ENCODE measurements at regions not wholly inside any gene's neighbourhood (a gene's known extent, or its start where the extent isn't known, plus 50 kb on each side); places are given as distances from the start of the nearest gene placed in this dataset.

DNA sequence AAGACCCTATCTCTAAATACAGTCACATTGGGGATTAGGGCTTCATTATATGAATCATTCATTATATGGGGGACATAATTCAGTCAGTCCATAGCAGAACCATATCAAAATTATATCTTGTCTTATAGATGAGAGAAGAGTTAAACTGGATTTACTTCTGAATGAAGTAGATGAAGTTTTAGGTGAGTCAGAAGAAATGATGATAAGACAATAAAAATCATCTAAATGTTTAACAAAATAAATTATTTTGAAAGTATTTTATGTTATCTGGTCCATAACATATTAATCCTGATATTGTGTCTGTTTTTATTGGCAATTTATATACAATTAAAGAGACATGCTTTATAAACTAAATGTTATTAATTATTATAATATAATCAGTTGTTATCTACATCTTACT, 76.9 kb upstream of the EFCAB3 start:
- TF ChIP-seq, protein P1, sequence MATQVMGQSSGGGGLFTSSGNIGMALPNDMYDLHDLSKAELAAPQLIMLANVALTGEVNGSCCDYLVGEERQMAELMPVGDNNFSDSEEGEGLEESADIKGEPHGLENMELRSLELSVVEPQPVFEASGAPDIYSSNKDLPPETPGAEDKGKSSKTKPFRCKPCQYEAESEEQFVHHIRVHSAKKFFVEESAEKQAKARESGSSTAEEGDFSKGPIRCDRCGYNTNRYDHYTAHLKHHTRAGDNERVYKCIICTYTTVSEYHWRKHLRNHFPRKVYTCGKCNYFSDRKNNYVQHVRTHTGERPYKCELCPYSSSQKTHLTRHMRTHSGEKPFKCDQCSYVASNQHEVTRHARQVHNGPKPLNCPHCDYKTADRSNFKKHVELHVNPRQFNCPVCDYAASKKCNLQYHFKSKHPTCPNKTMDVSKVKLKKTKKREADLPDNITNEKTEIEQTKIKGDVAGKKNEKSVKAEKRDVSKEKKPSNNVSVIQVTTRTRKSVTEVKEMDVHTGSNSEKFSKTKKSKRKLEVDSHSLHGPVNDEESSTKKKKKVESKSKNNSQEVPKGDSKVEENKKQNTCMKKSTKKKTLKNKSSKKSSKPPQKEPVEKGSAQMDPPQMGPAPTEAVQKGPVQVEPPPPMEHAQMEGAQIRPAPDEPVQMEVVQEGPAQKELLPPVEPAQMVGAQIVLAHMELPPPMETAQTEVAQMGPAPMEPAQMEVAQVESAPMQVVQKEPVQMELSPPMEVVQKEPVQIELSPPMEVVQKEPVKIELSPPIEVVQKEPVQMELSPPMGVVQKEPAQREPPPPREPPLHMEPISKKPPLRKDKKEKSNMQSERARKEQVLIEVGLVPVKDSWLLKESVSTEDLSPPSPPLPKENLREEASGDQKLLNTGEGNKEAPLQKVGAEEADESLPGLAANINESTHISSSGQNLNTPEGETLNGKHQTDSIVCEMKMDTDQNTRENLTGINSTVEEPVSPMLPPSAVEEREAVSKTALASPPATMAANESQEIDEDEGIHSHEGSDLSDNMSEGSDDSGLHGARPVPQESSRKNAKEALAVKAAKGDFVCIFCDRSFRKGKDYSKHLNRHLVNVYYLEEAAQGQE (IDR thresholded peaks at IDR 0.05; ENCODE audit: insufficient read depth in 1 of 2, low read depth in 2 of 2, low read length in 2 of 2): no peak
- TF ChIP-seq SIN3A (IDR thresholded peaks at IDR 0.05; ENCODE audit: borderline replicate concordance, insufficient read depth, low read length) (no peak), POLR2AphosphoS5 (IDR thresholded peaks at IDR 0.05; ENCODE audit: low read depth, low read length) (no peak)

DNA sequence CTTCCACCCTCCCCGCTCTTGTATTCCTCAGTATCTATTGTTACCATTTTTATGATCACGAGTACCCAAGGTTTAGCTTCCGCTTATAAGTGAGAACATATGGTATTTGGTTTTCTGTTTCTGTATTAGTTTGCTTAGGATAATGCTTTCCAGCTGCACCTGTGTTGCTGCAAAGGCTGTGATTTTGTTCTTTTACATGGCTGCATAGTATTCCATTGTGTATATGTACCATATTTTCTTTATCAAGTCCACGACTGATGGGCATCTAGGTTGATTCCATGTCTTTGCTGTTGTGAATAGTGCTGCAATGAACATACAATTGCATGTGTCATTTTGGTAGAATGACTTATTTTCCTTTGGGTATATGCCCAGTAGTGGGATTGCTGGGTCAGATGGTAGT, 79.7 kb upstream of the EFCAB3 start:
- TF ChIP-seq TAF1 (IDR thresholded peaks at IDR 0.05; ENCODE audit: borderline replicate concordance, insufficient read depth, low read length): no peak
- no peak for TF ChIP-seq POLR2AphosphoS5 (IDR thresholded peaks at IDR 0.05; ENCODE audit: low read depth, low read length)
- TF ChIP-seq SIN3A (IDR thresholded peaks at IDR 0.05; ENCODE audit: borderline replicate concordance, insufficient read depth, low read length): no peak
- TF ChIP-seq, protein P1 (IDR thresholded peaks at IDR 0.05; ENCODE audit: insufficient read depth in 1 of 2, low read depth in 2 of 2, low read length in 2 of 2): no peak
- no peak for TF ChIP-seq FOXP2 (optimal IDR thresholded peaks at IDR 0.05; ENCODE audit: borderline replicate concordance, extremely low read depth, extremely low read length, insufficient read depth)

- TF ChIP-seq TAF1 (IDR thresholded peaks at IDR 0.05; ENCODE audit: borderline replicate concordance, insufficient read depth, low read length) (no peak), POLR2AphosphoS5 (IDR thresholded peaks at IDR 0.05; ENCODE audit: low read depth, low read length) (no peak), SIN3A (IDR thresholded peaks at IDR 0.05; ENCODE audit: borderline replicate concordance, insufficient read depth, low read length) (no peak), FOXP2 (optimal IDR thresholded peaks at IDR 0.05; ENCODE audit: borderline replicate concordance, extremely low read depth, extremely low read length, insufficient read depth) (no peak)
- TF ChIP-seq, protein P1 (IDR thresholded peaks at IDR 0.05; ENCODE audit: insufficient read depth in 1 of 2, low read depth in 2 of 2, low read length in 2 of 2): no peak
These were observed 154.3 kb upstream of the MED13 start for GRCh38 chr17:62219221-62219899.

DNA sequence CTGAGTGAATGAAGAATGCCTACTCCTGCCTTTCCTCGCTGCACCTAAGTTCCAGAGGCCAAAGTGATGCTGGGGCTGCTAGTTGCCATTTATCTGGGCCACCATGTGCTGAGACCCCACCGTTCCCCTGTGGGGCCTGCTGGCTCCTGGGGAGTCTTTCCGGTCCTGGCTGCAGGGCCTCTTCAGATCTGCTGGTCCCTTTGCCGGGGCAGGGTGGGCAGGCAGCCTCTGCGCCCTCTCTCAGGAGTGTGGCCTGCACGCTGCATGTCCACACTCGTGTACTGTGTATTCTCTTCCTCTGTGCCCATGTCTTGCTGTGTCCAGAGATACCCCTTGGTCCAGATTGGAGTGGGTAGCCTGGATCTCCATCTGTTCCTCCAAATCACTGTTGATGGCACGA, 151.8 kb upstream of the MED13 start:
- no peak for TF ChIP-seq POLR2AphosphoS5 (IDR thresholded peaks at IDR 0.05; ENCODE audit: low read depth, low read length)
- TF ChIP-seq FOXP2 (optimal IDR thresholded peaks at IDR 0.05; ENCODE audit: borderline replicate concordance, extremely low read depth, extremely low read length, insufficient read depth): no peak
- no peak for TF ChIP-seq SIN3A (IDR thresholded peaks at IDR 0.05; ENCODE audit: borderline replicate concordance, insufficient read depth, low read length)
- TF ChIP-seq, protein P1 (IDR thresholded peaks at IDR 0.05; ENCODE audit: insufficient read depth in 1 of 2, low read depth in 2 of 2, low read length in 2 of 2): no peak
- no peak for TF ChIP-seq TAF1 (IDR thresholded peaks at IDR 0.05; ENCODE audit: borderline replicate concordance, insufficient read depth, low read length)

DNA sequence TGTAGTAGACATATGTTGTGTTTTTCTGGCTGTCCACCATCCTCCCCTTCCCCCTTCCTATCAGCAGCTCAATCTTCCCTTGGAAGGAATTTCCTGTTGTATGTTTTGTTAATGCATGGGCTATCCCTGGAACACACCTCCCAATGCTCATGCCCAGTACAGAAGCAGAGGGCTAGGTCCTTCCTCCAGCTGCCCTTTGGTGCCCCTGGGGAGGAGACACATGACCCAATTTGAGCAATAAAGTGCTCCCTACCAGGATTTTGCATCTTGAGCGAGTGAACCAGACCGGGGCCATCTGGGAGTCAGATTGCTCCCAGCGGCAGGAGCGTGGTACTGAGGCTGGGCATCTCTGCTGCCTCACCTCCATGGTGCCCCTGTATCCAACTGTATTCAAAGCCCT, 141.5 kb upstream of the MED13 start:
- TF ChIP-seq SIN3A (IDR thresholded peaks at IDR 0.05; ENCODE audit: borderline replicate concordance, insufficient read depth, low read length) (0 out of 2 replicates have a peak, but pooled peaks have one; percentile 31), POLR2AphosphoS5 (IDR thresholded peaks at IDR 0.05; ENCODE audit: low read depth, low read length) (no peak), FOXP2 (optimal IDR thresholded peaks at IDR 0.05; ENCODE audit: borderline replicate concordance, extremely low read depth, extremely low read length, insufficient read depth) (no peak), TAF1 (IDR thresholded peaks at IDR 0.05; ENCODE audit: borderline replicate concordance, insufficient read depth, low read length) (no peak)

All from PFSK-1 (cell line).